ENCODE measurements at regions not wholly inside any gene's neighbourhood (a gene's known extent, or its start where the extent isn't known, plus 50 kb on each side); places are given as distances from the start of the nearest gene placed in this dataset.

DNA sequence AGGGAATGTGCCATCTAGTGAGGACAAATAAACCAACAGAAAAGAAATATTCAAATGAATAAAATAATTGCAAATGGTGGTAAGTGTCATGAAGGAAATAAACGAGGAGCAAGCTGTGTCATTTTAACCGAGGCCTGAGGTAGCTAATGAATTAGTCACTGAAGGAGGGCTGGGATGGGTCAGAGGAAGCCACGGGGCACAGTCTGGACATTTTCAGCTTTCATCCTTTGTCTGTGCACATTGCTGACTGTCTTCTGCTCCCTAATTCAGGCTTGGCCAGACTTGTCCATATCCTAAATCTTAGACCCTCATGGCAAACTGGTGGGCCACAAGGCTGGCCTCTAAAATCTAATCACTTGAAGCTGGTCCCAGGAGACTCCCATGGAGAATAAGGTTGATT, 138.4 kb downstream of the RHOU start:
- TF ChIP-seq, protein P1, sequence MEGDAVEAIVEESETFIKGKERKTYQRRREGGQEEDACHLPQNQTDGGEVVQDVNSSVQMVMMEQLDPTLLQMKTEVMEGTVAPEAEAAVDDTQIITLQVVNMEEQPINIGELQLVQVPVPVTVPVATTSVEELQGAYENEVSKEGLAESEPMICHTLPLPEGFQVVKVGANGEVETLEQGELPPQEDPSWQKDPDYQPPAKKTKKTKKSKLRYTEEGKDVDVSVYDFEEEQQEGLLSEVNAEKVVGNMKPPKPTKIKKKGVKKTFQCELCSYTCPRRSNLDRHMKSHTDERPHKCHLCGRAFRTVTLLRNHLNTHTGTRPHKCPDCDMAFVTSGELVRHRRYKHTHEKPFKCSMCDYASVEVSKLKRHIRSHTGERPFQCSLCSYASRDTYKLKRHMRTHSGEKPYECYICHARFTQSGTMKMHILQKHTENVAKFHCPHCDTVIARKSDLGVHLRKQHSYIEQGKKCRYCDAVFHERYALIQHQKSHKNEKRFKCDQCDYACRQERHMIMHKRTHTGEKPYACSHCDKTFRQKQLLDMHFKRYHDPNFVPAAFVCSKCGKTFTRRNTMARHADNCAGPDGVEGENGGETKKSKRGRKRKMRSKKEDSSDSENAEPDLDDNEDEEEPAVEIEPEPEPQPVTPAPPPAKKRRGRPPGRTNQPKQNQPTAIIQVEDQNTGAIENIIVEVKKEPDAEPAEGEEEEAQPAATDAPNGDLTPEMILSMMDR (IDR thresholded peaks at IDR 0.05): no peak
- no peak for TF ChIP-seq POLR2A (IDR thresholded peaks at IDR 0.05)
